Mononuclear cell (primary cell): ENCODE measurements at regions not wholly inside any gene's neighbourhood (a gene's known extent, or its start where the extent isn't known, plus 50 kb on each side); places are given as distances from the start of the nearest gene placed in this dataset.

Experiments
- H3K27me3 ChIP-seq: 2 replicates; pipeline ENCODE4 v1.6.0; 2011; ENCODE audit warnings: low read length, control low read depth; ENCODE audit not compliant: insufficient read depth
- H3K4me1 ChIP-seq: 2 replicates; pipeline ENCODE4 v1.5.1; 2011; ENCODE audit warnings: mild to moderate bottlenecking, low read length, control low read depth; ENCODE audit not compliant: insufficient read depth
- H3K4me3 ChIP-seq: 2 replicates; pipeline ENCODE4 v1.5.1; 2011; ENCODE audit warnings: mild to moderate bottlenecking, low read length, moderate library complexity
- H3K9me3 ChIP-seq: 2 replicates; pipeline ENCODE4 v1.5.1; 2011; ENCODE audit warnings: low read depth, mild to moderate bottlenecking, control low read depth, low read length

- no peaks in the 10 kb centered on the region for H3K27me3 ChIP-seq
- no peaks in the 10 kb centered on the region for H3K9me3 ChIP-seq
Measured at GRCh38 chr17:74151551-74152315, 51.7 kb upstream of the RPL38 start.

GRCh38 chr17:74152591-74153455 lies 50.7 kb upstream of the RPL38 start:
- Histone ChIP-seq H3K4me1 (no peaks in the 10 kb centered on the region), H3K27me3 (no peaks in the 10 kb centered on the region), H3K4me3 (no peak overlapping the region), H3K9me3 (no peaks in the 10 kb centered on the region)

More at GRCh38 chr17:74151551-74152315, 51.7 kb upstream of the RPL38 start:
- Histone ChIP-seq H3K4me3 (no peak overlapping the region), H3K4me1 (no peaks in the 10 kb centered on the region)

- Histone ChIP-seq H3K27me3 (no peaks in the 10 kb centered on the region), H3K9me3 (no peaks in the 10 kb centered on the region), H3K4me1 (no peaks in the 10 kb centered on the region), H3K4me3 (no peak overlapping the region)
Measured at GRCh38 chr17:74153456-74153810, 50.0 kb upstream of the RPL38 start.
